ENCODE measurements at regions not wholly inside any gene's neighbourhood (a gene's known extent, or its start where the extent isn't known, plus 50 kb on each side); places are given as distances from the start of the nearest gene placed in this dataset.
"Not testable (repeated sequence)": the region's sequence is repeated elsewhere in the genome, so short reads cannot be mapped to it uniquely, and the experiment has no call there.

GRCh38 chr9:100714372-100715099, 136.7 kb downstream of the CAVIN4 start:
- peak; percentile 78 for DNase-seq

GRCh38 chr9:100715100-100715380, 137.2 kb downstream of the CAVIN4 start:
- DNase-seq = no peak

GRCh38 chr9:100718717-100719116, 140.8 kb downstream of the CAVIN4 start:
- DNase-seq = no peak

GRCh38 chr9:100720922-100721321, 143.0 kb downstream of the CAVIN4 start:
- DNase-seq = no peak

- DNase-seq = no peak
Measured at GRCh38 chr9:100724886-100725285, 147.0 kb downstream of the CAVIN4 start.

DNA sequence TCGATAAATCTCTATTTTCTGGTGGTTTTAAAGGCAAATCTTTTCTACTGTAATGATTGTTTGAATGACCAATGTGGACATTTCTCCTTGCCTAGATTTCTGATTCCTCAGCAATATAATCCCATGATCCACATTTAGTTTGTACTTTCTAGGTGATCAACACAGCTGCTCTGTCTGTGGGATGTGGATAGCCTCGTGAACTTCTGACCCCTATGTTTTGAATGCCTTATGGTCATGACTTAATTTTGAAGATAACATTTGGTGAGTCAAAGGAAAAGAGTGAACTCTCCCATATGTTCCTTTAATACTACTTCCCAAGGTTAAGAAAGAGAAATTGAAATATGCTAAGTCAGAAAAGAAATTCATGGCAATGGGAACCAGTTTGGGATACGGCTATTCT, 147.5 kb downstream of the CAVIN4 start:
- DNase-seq = no peak

DNA sequence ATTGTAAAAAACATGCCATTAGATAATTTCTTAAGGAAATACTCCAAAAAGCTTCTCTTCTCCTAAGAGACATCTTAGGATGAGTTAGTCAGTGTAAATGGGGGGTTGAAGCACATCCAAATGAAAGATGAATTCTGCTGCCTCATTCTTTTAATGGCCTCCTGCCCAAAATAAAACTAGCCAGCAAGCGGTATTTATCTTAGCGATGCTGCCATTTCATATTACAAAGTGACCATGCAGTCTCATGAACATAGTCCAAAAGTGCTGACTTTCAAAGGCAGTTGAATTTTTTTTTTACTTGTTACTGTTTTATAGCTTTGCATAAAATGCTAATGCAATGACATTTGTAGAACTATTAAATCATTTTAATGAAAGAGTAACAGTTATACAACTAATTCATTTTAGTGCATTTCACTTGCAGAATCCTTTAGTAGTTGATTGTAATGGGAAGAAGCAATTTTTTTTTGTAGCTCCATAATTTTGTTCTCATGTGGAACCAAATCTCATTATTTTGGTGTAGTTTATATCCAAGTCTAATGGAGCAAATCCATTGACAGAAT, 151.5 kb downstream of the CAVIN4 start:
- no peak for DNase-seq

- no peak for DNase-seq
Measured at GRCh38 chr9:100730086-100730485, 152.2 kb downstream of the CAVIN4 start.

DNA sequence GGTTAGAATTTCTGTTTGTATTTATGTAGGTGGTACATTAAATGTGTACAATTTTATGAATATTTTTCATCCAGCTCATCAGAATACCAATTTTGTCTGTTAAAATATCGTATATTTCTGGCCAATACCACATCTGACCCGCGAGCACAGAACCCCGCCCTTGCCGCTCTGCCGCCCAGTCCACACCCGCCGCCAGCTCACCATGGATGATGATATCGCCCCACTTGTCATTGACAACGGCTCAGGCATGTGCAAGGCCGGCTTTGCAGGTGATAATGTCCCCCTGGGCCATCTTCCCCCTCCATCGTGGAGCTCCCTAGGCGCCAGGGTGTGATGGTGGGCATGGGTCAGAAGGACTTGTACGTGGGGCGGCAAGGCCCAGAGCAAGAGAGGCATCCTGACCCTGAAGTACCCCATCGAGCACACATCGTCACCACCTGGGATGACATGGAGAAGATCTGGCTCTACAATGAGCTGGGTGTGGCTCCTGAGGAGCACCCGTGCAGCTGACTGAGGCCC, 153.2 kb downstream of the CAVIN4 start:
- no peak for DNase-seq

GRCh38 chr9:100731557-100731956, 153.7 kb downstream of the CAVIN4 start:
- no peak for DNase-seq

DNA sequence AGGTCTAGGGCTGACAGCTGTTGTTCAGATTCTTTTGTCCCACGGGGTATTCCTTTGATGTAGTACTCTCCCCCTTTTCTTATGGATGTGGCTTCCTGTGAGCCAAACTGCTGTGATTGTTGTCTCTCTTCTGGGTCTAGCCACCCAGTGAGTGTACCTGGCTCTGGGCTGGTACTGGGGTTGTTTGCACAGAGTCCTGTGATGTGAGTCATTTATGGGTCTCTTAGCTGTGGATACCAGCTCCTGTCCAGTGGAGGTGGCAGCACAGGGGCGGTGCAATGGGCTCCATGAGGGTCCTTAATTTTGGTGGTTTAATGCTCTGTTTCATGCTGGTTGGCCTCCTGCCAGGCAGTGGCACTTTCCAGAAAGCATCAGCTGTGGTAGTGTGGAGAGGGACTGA, 161.3 kb downstream of the CAVIN4 start:
- DNase-seq = no peak

GRCh38 chr9:100739666-100740065, 161.8 kb downstream of the CAVIN4 start:
- no peak for DNase-seq

GRCh38 chr9:100748930-100749329, 171.1 kb downstream of the CAVIN4 start:
- DNase-seq = not testable (repeated sequence)

DNA sequence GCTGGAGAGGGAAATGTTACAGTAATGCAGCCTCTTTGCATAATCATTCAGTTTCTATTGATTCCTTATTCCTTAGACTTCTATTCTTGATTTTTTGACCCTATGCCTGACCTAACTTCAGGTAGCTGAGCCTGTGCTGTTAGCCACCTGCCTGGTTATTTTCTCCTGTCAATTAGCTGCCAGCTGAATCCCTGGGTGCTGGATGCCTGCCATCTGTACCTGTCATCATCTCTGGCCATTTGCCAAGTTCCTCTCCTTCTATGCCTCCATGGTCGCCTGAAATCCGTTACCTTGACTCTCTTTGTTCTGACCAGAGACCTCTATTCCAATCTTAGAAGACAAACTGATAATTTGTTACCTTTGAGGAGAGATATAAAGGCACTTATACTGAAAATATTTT, 178.3 kb downstream of the CAVIN4 start:
- DNase-seq = no peak

DNA sequence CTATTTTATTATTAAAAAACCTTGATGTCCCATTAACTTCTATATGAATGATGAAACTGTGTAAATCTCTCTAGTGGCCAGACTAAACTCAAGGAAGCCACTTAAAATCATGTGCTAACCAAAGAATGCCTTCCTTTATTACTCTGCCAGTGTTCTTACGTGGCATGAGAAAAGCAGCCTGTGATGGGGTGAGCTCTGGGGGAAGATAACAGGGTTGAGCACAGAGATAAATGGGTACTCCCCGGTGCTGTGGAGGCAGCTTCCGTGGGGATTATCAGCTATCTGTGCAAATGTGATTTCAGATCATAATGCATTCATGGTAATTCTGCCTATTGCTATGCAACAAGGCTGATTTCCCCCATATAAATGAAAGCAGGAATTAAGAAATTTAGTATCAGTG, 181.3 kb downstream of the CAVIN4 start:
- no peak for DNase-seq

GRCh38 chr9:100761276-100761802, 183.5 kb downstream of the CAVIN4 start:
- DNase-seq = no peak

- DNase-seq = no peak
Measured at GRCh38 chr9:100774326-100774725, 196.4 kb downstream of the CAVIN4 start.

DNA sequence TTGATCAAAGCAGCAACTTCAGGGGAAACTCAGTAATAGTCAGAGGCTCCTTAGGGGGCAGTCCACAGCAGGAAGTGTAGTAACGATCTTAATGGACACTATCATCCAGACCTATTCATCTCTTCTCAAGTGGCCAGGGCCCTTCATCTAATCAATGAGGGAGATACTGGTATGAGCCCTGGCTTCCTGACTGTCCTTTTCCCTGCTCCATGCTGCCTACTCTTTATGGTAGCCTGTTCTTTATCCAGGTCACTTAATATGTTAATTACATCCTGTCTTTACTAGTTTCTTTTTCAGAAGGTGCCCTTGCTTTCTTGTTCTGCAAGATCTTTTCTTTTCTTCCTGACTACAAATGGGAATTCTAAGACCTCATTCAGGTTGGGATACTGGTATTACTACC, 197.1 kb downstream of the CAVIN4 start:
- DNase-seq = no peak

DNA sequence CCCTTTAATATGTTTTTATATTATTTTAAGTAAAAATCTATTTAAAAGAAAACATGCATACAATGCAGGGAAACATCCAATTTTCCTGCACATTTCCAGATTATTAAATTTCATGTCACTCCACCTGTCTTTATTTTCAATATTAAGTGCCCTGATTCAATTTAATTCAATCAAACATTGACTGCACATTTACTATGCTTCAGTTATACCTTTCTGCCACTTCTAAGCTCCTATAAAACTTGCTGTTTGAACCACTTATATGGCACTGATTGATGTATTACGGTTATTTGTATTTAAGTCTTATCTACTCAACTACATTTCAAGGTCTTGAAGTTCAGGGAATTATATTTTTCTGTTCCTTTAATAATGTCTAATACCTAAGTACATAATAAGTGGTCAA, 198.0 kb downstream of the CAVIN4 start:
- DNase-seq = no peak

- no peak for DNase-seq
Measured at GRCh38 chr9:100784755-100785154, 206.9 kb downstream of the CAVIN4 start.

DNA sequence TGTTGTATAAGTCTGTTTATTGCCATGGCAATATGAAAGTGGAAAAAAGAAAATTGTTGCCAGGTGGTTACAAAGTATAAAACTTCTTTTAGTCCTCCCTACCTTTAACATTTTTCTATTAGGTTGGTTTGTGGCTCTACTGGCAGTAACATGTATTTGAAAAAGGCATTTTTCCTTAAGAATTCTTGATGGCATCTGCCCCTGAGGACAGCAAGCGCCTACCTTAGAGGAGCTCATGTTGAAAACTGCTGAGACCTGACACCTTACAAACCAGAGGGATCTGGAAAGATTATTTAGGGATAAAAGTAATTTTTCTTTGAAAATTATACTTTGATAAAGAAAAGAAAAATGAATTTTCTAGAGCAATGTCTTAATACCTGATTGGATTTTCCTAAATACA, 208.1 kb downstream of the CAVIN4 start:
- DNase-seq = no peak

DNA sequence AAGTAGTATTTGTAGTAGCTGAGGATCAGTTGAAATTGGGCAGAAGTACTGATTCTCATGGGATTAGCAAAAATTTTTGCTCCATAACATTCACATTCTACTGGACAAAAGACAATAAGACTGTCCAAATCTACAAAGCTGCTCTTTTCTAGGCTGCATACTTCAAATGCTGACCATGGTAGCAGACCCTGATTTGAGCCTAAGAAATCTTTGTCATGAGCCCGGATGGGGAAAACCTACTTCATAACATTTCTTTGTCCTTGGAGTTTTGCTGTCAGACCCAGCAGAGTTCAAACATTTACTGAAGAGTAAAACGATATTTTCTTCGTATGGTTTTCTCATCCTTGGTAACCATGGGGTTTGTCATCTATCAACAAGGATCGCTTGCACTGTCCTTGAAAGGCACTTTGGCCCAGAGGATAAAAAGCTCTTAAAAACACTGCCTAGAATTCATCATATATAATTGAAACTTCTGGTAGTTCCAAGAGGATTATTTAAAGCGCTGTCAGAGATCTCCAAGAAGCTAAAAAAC, 216.9 kb downstream of the CAVIN4 start:
- DNase-seq = no peak

DNA sequence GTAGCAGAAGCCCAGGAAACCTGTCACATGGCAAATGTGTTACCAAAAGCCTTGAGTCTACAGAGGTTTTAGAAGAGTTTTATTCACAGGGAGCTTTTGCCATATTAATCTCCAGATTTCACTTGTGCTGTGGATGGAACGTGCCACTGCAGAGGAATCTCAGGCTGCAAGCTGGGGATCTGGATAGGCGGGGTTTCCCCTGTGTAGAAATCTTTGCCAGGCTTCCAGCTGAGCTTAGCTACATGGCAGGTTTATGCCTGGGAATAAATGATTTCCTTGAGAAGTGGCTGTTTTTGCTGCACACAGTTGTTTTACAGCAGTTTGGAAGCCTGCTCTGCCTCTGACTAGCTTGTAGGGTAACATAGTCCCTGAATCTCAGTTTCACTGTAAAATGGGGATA, 224.6 kb upstream of the PLPPR1 start:
- no peak for DNase-seq

DNA sequence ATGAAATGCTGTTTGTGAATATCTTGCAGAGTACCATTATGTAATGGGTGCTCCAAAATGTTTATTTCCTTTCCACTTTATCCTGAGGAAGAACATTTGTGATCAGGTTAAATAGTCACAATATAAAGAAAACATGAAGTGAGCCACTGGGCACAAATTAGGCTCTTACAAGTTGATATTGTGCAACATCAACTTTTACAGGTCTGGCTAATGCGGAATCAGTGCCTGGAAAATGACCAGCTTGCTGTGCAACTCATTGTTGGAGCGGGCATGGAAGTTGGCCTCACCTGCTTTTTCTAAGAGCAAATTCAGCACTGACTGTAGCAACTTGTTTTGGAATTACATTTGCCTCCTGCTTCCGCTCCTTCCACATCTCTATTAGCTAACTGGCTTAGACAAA, 216.9 kb upstream of the PLPPR1 start:
- no peak for DNase-seq

DNA sequence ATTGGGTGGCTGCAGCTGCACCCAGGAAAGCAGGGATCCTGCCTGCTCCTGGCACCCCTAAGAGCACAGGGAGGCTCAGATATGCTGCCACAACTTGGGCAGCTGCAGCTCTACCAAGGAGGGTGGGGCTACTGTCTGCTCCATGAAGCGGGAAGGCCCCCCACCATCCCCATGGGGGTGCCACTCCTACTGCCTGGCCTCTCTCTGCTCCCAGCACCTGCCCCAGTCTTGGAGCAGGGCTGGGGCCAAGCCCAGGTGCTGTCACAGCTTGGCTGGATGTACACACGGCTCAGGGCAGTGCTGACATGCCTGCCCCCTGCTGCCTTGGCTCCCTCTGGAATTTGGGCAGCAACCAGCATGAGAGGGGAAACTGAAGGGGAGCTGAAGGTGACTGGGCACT, 214.7 kb upstream of the PLPPR1 start:
- no peak for DNase-seq

Measured in stimulated activated CD8-positive, alpha-beta memory T cell treated with anti-CD3 and anti-CD28 coated beads, Interleukin-4, amount 100 ng/mL, for 48 hours (primary cell).